ENCODE measurements at regions not wholly inside any gene's neighbourhood (a gene's known extent, or its start where the extent isn't known, plus 50 kb on each side); places are given as distances from the start of the nearest gene placed in this dataset.

DNA sequence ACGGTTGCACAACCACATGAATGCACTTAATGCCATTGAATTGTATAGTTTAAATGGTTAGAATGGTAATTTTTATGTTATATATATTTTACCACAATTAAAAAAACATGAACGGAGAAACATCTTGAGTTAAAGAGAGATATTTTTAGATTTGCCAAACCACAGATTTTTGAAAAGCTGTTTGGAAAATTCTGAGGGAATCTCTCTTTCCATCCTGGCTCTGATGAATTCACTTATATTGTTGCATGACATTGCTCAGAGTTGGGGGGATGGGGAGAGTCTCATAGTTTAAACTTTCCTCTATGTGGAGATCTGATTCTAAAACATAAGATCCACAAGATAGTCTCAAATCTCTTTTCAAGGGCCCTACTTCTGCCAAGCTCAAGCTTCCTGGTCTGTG, 275.0 kb upstream of the NPVF start:
- no peak overlapping the region for H3K4me3 Mint-ChIP-seq (ENCODE audit: unreplicated experiment)
- peaks cover 3% of the 10 kb centered on the region for H3K9me3 Mint-ChIP-seq (ENCODE audit: unreplicated experiment)
- peaks cover 4% of the 10 kb centered on the region for H3K4me1 Mint-ChIP-seq (ENCODE audit: low read depth, unreplicated experiment)
- no peaks in the 10 kb centered on the region for H3K27me3 Mint-ChIP-seq (ENCODE audit: unreplicated experiment)
- no peaks in the 10 kb centered on the region for H3K36me3 Mint-ChIP-seq (ENCODE audit: unreplicated experiment)
- TF ChIP-seq, protein P1, sequence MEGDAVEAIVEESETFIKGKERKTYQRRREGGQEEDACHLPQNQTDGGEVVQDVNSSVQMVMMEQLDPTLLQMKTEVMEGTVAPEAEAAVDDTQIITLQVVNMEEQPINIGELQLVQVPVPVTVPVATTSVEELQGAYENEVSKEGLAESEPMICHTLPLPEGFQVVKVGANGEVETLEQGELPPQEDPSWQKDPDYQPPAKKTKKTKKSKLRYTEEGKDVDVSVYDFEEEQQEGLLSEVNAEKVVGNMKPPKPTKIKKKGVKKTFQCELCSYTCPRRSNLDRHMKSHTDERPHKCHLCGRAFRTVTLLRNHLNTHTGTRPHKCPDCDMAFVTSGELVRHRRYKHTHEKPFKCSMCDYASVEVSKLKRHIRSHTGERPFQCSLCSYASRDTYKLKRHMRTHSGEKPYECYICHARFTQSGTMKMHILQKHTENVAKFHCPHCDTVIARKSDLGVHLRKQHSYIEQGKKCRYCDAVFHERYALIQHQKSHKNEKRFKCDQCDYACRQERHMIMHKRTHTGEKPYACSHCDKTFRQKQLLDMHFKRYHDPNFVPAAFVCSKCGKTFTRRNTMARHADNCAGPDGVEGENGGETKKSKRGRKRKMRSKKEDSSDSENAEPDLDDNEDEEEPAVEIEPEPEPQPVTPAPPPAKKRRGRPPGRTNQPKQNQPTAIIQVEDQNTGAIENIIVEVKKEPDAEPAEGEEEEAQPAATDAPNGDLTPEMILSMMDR (IDR thresholded peaks at IDR 0.05; ENCODE audit: partially characterized antibody, unreplicated experiment): no peak
- no peak overlapping the region for H3K27ac Mint-ChIP-seq (ENCODE audit: unreplicated experiment)
- no peak for DNase-seq

DNA sequence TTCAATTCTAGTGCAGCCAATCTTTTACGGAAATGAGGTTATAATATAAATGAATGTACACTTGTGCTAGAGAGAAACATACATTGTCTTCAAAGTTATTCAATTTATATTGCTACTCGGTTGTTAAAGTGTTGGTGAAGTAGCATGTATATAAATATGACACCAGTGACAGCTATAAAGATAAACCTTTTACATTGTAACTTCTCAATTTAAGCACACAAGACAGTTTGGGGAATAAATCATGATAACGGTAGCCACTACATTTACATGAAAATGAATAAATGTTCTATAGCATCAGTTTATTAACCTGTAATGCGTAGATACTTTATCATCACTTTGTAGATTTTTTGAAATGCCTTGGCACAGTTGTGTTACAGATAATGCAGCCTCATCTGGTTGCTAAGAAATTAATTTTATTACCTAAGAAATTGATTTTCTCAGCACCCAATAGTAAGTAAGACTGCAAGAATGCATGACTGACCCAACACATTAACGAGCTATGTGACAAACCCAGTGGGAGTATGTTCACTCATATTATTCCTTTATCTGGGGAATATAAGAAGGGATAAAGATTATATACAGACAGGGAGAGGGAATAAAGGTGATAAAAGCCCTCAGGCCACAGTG, 283.9 kb upstream of the NPVF start:
- no peak for DNase-seq
- H3K4me1 Mint-ChIP-seq (ENCODE audit: low read depth, unreplicated experiment): no peaks in the 10 kb centered on the region
- H3K9me3 Mint-ChIP-seq (ENCODE audit: unreplicated experiment): no peaks in the 10 kb centered on the region
- no peak overlapping the region for H3K4me3 Mint-ChIP-seq (ENCODE audit: unreplicated experiment)
- H3K27me3 Mint-ChIP-seq (ENCODE audit: unreplicated experiment): no peaks in the 10 kb centered on the region
- no peak overlapping the region for H3K27ac Mint-ChIP-seq (ENCODE audit: unreplicated experiment)
- H3K36me3 Mint-ChIP-seq (ENCODE audit: unreplicated experiment): no peaks in the 10 kb centered on the region
- TF ChIP-seq, protein P1 (IDR thresholded peaks at IDR 0.05; ENCODE audit: partially characterized antibody, unreplicated experiment): no peak

DNA sequence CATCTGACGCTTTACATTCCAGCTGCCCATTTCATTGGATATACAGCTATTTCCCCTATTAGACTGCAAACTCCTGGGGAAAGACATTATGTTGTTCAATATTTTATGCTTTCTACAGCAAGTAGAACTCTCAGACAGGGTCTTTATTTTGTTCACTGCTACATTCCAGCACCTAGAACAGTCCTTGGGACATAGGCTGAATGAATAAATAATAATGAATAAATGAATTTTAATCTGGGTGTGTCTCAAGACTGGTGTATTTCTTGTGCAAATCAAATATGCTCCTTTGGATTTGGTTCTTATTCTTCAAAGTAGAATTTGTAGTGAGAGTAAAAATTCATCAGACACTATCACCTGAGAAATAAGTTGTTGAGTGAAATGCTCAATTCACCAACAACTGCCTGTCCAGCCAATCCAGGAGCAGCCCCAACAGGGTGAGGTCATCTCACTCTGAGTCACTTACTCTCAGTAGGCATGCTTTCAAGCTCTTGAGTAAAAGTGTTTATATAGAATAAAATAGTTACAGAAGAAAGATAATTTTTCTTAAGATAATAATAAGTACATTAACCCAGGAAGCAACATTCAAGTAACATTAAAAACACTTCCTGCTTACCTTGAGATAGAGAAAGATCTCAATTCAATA, 287.5 kb upstream of the NPVF start:
- Mint-ChIP-seq H3K4me1 (ENCODE audit: low read depth, unreplicated experiment) (peaks cover 5% of the 10 kb centered on the region), H3K36me3 (ENCODE audit: unreplicated experiment) (peaks cover 4% of the 10 kb centered on the region), H3K9me3 (ENCODE audit: unreplicated experiment) (no peaks in the 10 kb centered on the region), H3K27ac (ENCODE audit: unreplicated experiment) (no peak overlapping the region), H3K4me3 (ENCODE audit: unreplicated experiment) (no peak overlapping the region), H3K27me3 (ENCODE audit: unreplicated experiment) (no peaks in the 10 kb centered on the region)
- no peak for DNase-seq
- TF ChIP-seq, protein P1 (IDR thresholded peaks at IDR 0.05; ENCODE audit: partially characterized antibody, unreplicated experiment): no peak

DNA sequence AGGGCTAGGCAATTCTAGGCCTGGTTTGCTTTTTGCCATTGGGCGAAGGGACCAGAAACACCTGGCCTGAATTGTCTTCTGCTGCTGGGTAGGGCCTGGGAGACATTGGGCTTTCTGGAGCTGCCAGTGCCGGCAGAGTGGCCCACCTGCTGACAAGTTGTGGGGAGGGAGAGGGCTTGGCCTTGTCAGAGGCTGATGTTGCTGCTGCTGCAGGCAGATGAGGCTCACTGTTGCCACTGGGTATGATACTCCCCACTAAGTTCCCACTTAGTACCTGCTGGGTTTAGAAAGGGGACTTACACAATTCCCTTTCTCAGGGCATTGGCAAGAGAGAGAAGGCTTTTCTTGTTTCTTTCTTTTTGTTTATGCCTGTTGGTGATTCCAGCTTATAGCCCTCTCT, 289.6 kb upstream of the NPVF start:
- no peak overlapping the region for H3K27ac Mint-ChIP-seq (ENCODE audit: unreplicated experiment)
- H3K4me3 Mint-ChIP-seq (ENCODE audit: unreplicated experiment): no peak overlapping the region
- no peak for DNase-seq

DNA sequence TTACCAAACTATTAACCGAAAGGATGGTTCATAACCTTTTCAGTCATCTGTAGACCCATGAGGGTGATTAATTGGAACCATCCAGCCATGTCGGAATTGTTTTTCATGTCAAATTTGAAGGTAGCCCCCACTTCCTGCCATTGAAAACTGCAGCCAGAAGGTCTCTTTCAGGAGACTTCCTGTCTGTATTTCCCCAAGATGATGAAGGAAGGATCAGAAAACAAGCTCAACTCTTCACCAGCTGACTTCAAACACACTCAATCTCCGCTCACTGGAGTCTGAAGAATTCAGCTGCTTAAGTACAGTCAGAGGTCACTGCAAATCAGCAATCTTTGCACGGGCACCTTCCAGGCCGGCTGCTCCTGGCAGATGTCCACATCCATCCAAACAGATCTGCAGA, 291.7 kb upstream of the NPVF start:
- Mint-ChIP-seq H3K4me1 (ENCODE audit: low read depth, unreplicated experiment) (peaks cover 5% of the 10 kb centered on the region), H3K9me3 (ENCODE audit: unreplicated experiment) (no peaks in the 10 kb centered on the region), H3K27me3 (ENCODE audit: unreplicated experiment) (no peaks in the 10 kb centered on the region), H3K4me3 (ENCODE audit: unreplicated experiment) (no peak overlapping the region), H3K27ac (ENCODE audit: unreplicated experiment) (peak overlapping the region; percentile 52), H3K36me3 (ENCODE audit: unreplicated experiment) (peaks cover 4% of the 10 kb centered on the region)
- TF ChIP-seq, protein P1 (IDR thresholded peaks at IDR 0.05; ENCODE audit: partially characterized antibody, unreplicated experiment): no peak
- DNase-seq: no peak

More for the DNA sequence above, 289.6 kb upstream of the NPVF start:
- Mint-ChIP-seq H3K36me3 (ENCODE audit: unreplicated experiment) (peaks cover 4% of the 10 kb centered on the region), H3K9me3 (ENCODE audit: unreplicated experiment) (no peaks in the 10 kb centered on the region), H3K27me3 (ENCODE audit: unreplicated experiment) (no peaks in the 10 kb centered on the region), H3K4me1 (ENCODE audit: low read depth, unreplicated experiment) (peaks cover 5% of the 10 kb centered on the region)
- TF ChIP-seq, protein P1 (IDR thresholded peaks at IDR 0.05; ENCODE audit: partially characterized antibody, unreplicated experiment): no peak

All from glutamatergic neuron (in vitro differentiated cells).